G401.6 (cell line): ENCODE measurements at regions not wholly inside any gene's neighbourhood (a gene's known extent, or its start where the extent isn't known, plus 50 kb on each side); places are given as distances from the start of the nearest gene placed in this dataset.

Source experiments
- FAIRE-seq: peaks from 2 replicates; lab custom pipeline; 2012; peaks lifted over from hg19 to GRCh38; lab: Jason Lieb, UNC

- no peak for FAIRE-seq
Measured at GRCh38 chr13:103303078-103303651, 236.9 kb upstream of the SLC10A2 start.

GRCh38 chr13:103302676-103303075 is 236.5 kb upstream of the SLC10A2 start:
- FAIRE-seq = no peak

- FAIRE-seq = no peak
Measured at GRCh38 chr13:103299079-103299478, 232.9 kb upstream of the SLC10A2 start.

- no peak for FAIRE-seq
Measured at GRCh38 chr13:103297083-103297482, 230.9 kb upstream of the SLC10A2 start.

- FAIRE-seq = no peak
Measured at GRCh38 chr13:103291798-103292572, 225.8 kb upstream of the SLC10A2 start.

- FAIRE-seq = no peak
Measured at GRCh38 chr13:103291226-103291625, 225.0 kb upstream of the SLC10A2 start.

GRCh38 chr13:103289681-103290080 is 223.5 kb upstream of the SLC10A2 start:
- FAIRE-seq = no peak

GRCh38 chr13:103288114-103288513 is 221.9 kb upstream of the SLC10A2 start:
- FAIRE-seq = no peak

GRCh38 chr13:103287659-103288058 is 221.4 kb upstream of the SLC10A2 start:
- FAIRE-seq = no peak

- no peak for FAIRE-seq
Measured at GRCh38 chr13:103284466-103284865, 218.2 kb upstream of the SLC10A2 start.

GRCh38 chr13:103283451-103283820 is 217.2 kb upstream of the SLC10A2 start:
- no peak for FAIRE-seq

- no peak for FAIRE-seq
Measured at GRCh38 chr13:103282571-103283450, 216.6 kb upstream of the SLC10A2 start.

GRCh38 chr13:103277959-103278694 is 211.9 kb upstream of the SLC10A2 start:
- FAIRE-seq = no peak

- FAIRE-seq = no peak
Measured at GRCh38 chr13:103276775-103277498, 210.7 kb upstream of the SLC10A2 start.

- no peak for FAIRE-seq
Measured at GRCh38 chr13:103275722-103276121, 209.5 kb upstream of the SLC10A2 start.

GRCh38 chr13:103275081-103275480 is 208.9 kb upstream of the SLC10A2 start:
- FAIRE-seq = no peak

- FAIRE-seq = no peak
Measured at GRCh38 chr13:103273825-103274224, 207.6 kb upstream of the SLC10A2 start.

GRCh38 chr13:103272770-103273169 is 206.6 kb upstream of the SLC10A2 start:
- no peak for FAIRE-seq

- no peak for FAIRE-seq
Measured at GRCh38 chr13:103263448-103263847, 197.2 kb upstream of the SLC10A2 start.

- FAIRE-seq = no peak
Measured at GRCh38 chr13:103255587-103256301, 189.5 kb upstream of the SLC10A2 start.

GRCh38 chr13:103250071-103250470 is 183.9 kb upstream of the SLC10A2 start:
- no peak for FAIRE-seq
